ENCODE measurements at regions not wholly inside any gene's neighbourhood (a gene's known extent, or its start where the extent isn't known, plus 50 kb on each side); places are given as distances from the start of the nearest gene placed in this dataset.

DNA sequence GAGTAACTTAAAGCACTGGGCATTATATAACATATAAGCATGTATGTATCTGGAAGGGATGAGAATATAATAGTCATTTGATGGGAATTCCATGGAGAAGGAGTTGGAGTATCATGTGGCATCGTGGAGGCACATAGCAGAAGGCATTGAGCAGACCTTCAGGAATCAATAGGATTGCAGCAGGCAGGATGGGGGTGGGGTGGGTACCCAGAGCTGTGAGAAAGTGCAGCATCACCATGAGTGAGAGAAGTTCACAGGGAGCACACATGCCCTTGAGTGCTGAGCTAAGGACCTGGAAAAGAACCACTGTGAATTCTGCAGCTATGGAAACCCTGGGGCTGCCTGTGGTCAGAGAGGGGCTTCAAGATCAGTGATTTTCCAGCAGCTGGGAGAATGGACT lies 57.3 kb downstream of the MED10 start:
- TF ChIP-seq CTCF (IDR thresholded peaks at IDR 0.05; ENCODE audit: low read length) (no peak), EZH2phosphoT487 (IDR thresholded peaks at IDR 0.05; ENCODE audit: low read length) (no peak)

All from MM.1S (cell line).